SH-SY5Y (cell line): ENCODE measurements at regions not wholly inside any gene's neighbourhood (a gene's known extent, or its start where the extent isn't known, plus 50 kb on each side); places are given as distances from the start of the nearest gene placed in this dataset.

Experiments
- GATA2 ChIP-seq: IDR thresholded peaks from 2 replicates; pipeline ENCODE4 v1.6.1; 2011; ENCODE audit warnings: mild to moderate bottlenecking, low read depth, low read length
- GATA3 ChIP-seq: IDR thresholded peaks from 2 replicates; pipeline ENCODE4 v1.6.1; 2011; ENCODE audit warnings: low read depth, mild to moderate bottlenecking, low read length, moderate library complexity

- TF ChIP-seq GATA3 (no peak), GATA2 (no peak)
These were observed 1121.8 kb upstream of the TENM4 start for GRCh38 chr11:80562523-80563125.

GRCh38 chr11:80559942-80560341 lies 1119.1 kb upstream of the TENM4 start:
- no peak for TF ChIP-seq GATA2
- TF ChIP-seq GATA3: no peak

GRCh38 chr11:80553565-80553964 lies 1112.7 kb upstream of the TENM4 start:
- TF ChIP-seq GATA2 (no peak), GATA3 (no peak)

GRCh38 chr11:80542704-80543103 lies 1101.9 kb upstream of the TENM4 start:
- TF ChIP-seq GATA3 (no peak), GATA2 (no peak)

- TF ChIP-seq GATA3: no peak
These were observed 1097.2 kb upstream of the TENM4 start for GRCh38 chr11:80538040-80538439.

- TF ChIP-seq GATA3 (no peak), GATA2 (no peak)
These were observed 1092.6 kb upstream of the TENM4 start for GRCh38 chr11:80533463-80533862.

- TF ChIP-seq GATA3 (no peak), GATA2 (no peak)
These were observed 1091.9 kb upstream of the TENM4 start for GRCh38 chr11:80532633-80533232.

- no peak for TF ChIP-seq GATA2
- TF ChIP-seq GATA3: no peak
These were observed 1088.9 kb upstream of the TENM4 start for GRCh38 chr11:80529726-80530125.

- TF ChIP-seq GATA3: no peak
These were observed 1085.0 kb upstream of the TENM4 start for GRCh38 chr11:80525663-80526405.

- TF ChIP-seq GATA3 (no peak), GATA2 (no peak)
These were observed 1083.5 kb upstream of the TENM4 start for GRCh38 chr11:80524349-80524748.

GRCh38 chr11:80523057-80523456 lies 1082.2 kb upstream of the TENM4 start:
- no peak for TF ChIP-seq GATA3
- no peak for TF ChIP-seq GATA2

- no peak for TF ChIP-seq GATA3
- TF ChIP-seq GATA2: no peak
These were observed 1080.8 kb upstream of the TENM4 start for GRCh38 chr11:80521592-80521991.

GRCh38 chr11:80520507-80520887 lies 1079.7 kb upstream of the TENM4 start:
- TF ChIP-seq GATA2 (no peak), GATA3 (no peak)

GRCh38 chr11:80519596-80520506 lies 1079.0 kb upstream of the TENM4 start:
- TF ChIP-seq GATA2 (no peak), GATA3 (no peak)

GRCh38 chr11:80517701-80518100 lies 1076.9 kb upstream of the TENM4 start:
- TF ChIP-seq GATA2: no peak
- TF ChIP-seq GATA3: no peak

GRCh38 chr11:80515097-80515496 lies 1074.3 kb upstream of the TENM4 start:
- no peak for TF ChIP-seq GATA2
- TF ChIP-seq GATA3: no peak
